MG63 (cell line): ENCODE measurements at regions not wholly inside any gene's neighbourhood (a gene's known extent, or its start where the extent isn't known, plus 50 kb on each side); places are given as distances from the start of the nearest gene placed in this dataset.

ENCODE experiments used
- DNase-seq: peaks from one replicate; pipeline ENCODE4 v3.0.0-alpha.2; 2020
- H3K27me3 ChIP-seq: fragments of 250-450 bp; sonication (Bioruptor Pico); 2 replicates; pipeline ENCODE4 v1.5.1; 2020; ENCODE audit warnings: mild to moderate bottlenecking, moderate library complexity
- H3K36me3 ChIP-seq: fragments of 250-450 bp; sonication (Bioruptor Pico); 2 replicates; pipeline ENCODE4 v1.5.1; 2020; ENCODE audit warnings: mild to moderate bottlenecking, moderate library complexity
- H3K4me3 ChIP-seq: fragments of 250-450 bp; sonication (Bioruptor Pico); 2 replicates; pipeline ENCODE4 v1.5.1; 2020; ENCODE audit warnings: mild to moderate bottlenecking, moderate library complexity
- H3K9me3 ChIP-seq: fragments of 250-450 bp; sonication (Bioruptor Pico); 2 replicates; pipeline ENCODE4 v1.5.1; 2020; ENCODE audit warnings: mild to moderate bottlenecking, moderate library complexity

GRCh38 chr2:23065936-23066335 is 319.0 kb upstream of the KLHL29 start:
- no peak for DNase-seq
- no peaks in the 10 kb centered on the region for H3K27me3 ChIP-seq
- H3K4me3 ChIP-seq: no peak overlapping the region
- no peaks in the 10 kb centered on the region for H3K36me3 ChIP-seq
- no peaks in the 10 kb centered on the region for H3K9me3 ChIP-seq

- no peaks in the 10 kb centered on the region for H3K36me3 ChIP-seq
- H3K9me3 ChIP-seq: no peaks in the 10 kb centered on the region
- no peak for DNase-seq
- H3K4me3 ChIP-seq: no peak overlapping the region
- H3K27me3 ChIP-seq: no peaks in the 10 kb centered on the region
Observed at GRCh38 chr2:23066686-23067085, 318.3 kb upstream of the KLHL29 start.

- H3K4me3 ChIP-seq: no peak overlapping the region
- no peak for DNase-seq
- H3K9me3 ChIP-seq: no peaks in the 10 kb centered on the region
- no peaks in the 10 kb centered on the region for H3K27me3 ChIP-seq
- H3K36me3 ChIP-seq: no peaks in the 10 kb centered on the region
Observed at GRCh38 chr2:23069156-23069555, 315.8 kb upstream of the KLHL29 start.

GRCh38 chr2:23069923-23070322 is 315.1 kb upstream of the KLHL29 start:
- no peak overlapping the region for H3K4me3 ChIP-seq
- no peaks in the 10 kb centered on the region for H3K9me3 ChIP-seq
- H3K27me3 ChIP-seq: no peaks in the 10 kb centered on the region
- H3K36me3 ChIP-seq: no peaks in the 10 kb centered on the region
- DNase-seq: no peak

- no peak for DNase-seq
- Histone ChIP-seq H3K27me3 (no peaks in the 10 kb centered on the region), H3K4me3 (no peak overlapping the region), H3K9me3 (no peaks in the 10 kb centered on the region), H3K36me3 (no peaks in the 10 kb centered on the region)
Observed at GRCh38 chr2:23073056-23073455, 311.9 kb upstream of the KLHL29 start.

- DNase-seq: no peak
- Histone ChIP-seq H3K4me3 (no peak overlapping the region), H3K27me3 (no peaks in the 10 kb centered on the region), H3K9me3 (no peaks in the 10 kb centered on the region), H3K36me3 (no peaks in the 10 kb centered on the region)
Observed at GRCh38 chr2:23073671-23074070, 311.3 kb upstream of the KLHL29 start.

GRCh38 chr2:23077596-23077995 is 307.4 kb upstream of the KLHL29 start:
- Histone ChIP-seq H3K4me3 (no peak overlapping the region), H3K9me3 (no peaks in the 10 kb centered on the region; the same call in 1 of the 2 replicates)
- DNase-seq: no peak

GRCh38 chr2:23078784-23079434 is 306.1 kb upstream of the KLHL29 start:
- Histone ChIP-seq H3K4me3 (no peak overlapping the region), H3K9me3 (no peaks in the 10 kb centered on the region; the same call in 1 of the 2 replicates), H3K36me3 (no peaks in the 10 kb centered on the region), H3K27me3 (no peaks in the 10 kb centered on the region)
- no peak for DNase-seq

More at GRCh38 chr2:23077596-23077995, 307.4 kb upstream of the KLHL29 start:
- H3K36me3 ChIP-seq: no peaks in the 10 kb centered on the region
- H3K27me3 ChIP-seq: no peaks in the 10 kb centered on the region

- Histone ChIP-seq H3K9me3 (no peaks in the 10 kb centered on the region; the same call in 1 of the 2 replicates), H3K27me3 (no peaks in the 10 kb centered on the region), H3K36me3 (no peaks in the 10 kb centered on the region), H3K4me3 (no peak overlapping the region)
- DNase-seq: no peak
Observed at GRCh38 chr2:23083966-23084365, 301.0 kb upstream of the KLHL29 start.

- no peak for DNase-seq
- H3K4me3 ChIP-seq: no peak overlapping the region
- H3K9me3 ChIP-seq: no peaks in the 10 kb centered on the region
- no peaks in the 10 kb centered on the region for H3K36me3 ChIP-seq
- H3K27me3 ChIP-seq: no peaks in the 10 kb centered on the region
Observed at GRCh38 chr2:23091019-23091418, 294.0 kb upstream of the KLHL29 start.

GRCh38 chr2:23091900-23092299 is 293.1 kb upstream of the KLHL29 start:
- DNase-seq: no peak
- Histone ChIP-seq H3K9me3 (no peaks in the 10 kb centered on the region), H3K36me3 (no peaks in the 10 kb centered on the region), H3K27me3 (no peaks in the 10 kb centered on the region), H3K4me3 (no peak overlapping the region)

- Histone ChIP-seq H3K9me3 (no peaks in the 10 kb centered on the region), H3K27me3 (no peaks in the 10 kb centered on the region), H3K36me3 (no peaks in the 10 kb centered on the region), H3K4me3 (no peak overlapping the region)
- DNase-seq: no peak
Observed at GRCh38 chr2:23092831-23093230, 292.1 kb upstream of the KLHL29 start.

- Histone ChIP-seq H3K4me3 (no peak overlapping the region), H3K27me3 (no peaks in the 10 kb centered on the region), H3K9me3 (no peaks in the 10 kb centered on the region), H3K36me3 (no peaks in the 10 kb centered on the region)
- no peak for DNase-seq
Observed at GRCh38 chr2:23093513-23093912, 291.5 kb upstream of the KLHL29 start.

GRCh38 chr2:23096906-23097602 is 287.9 kb upstream of the KLHL29 start:
- peak; percentile 38 for DNase-seq
- no peaks in the 10 kb centered on the region for H3K27me3 ChIP-seq
- H3K9me3 ChIP-seq: no peaks in the 10 kb centered on the region
- no peaks in the 10 kb centered on the region for H3K36me3 ChIP-seq
- H3K4me3 ChIP-seq: no peak overlapping the region

- peak; percentile 36 for DNase-seq
- H3K36me3 ChIP-seq: no peaks in the 10 kb centered on the region
- no peaks in the 10 kb centered on the region for H3K27me3 ChIP-seq
- no peaks in the 10 kb centered on the region for H3K9me3 ChIP-seq
- no peak overlapping the region for H3K4me3 ChIP-seq
Observed at GRCh38 chr2:23100406-23100805, 284.6 kb upstream of the KLHL29 start.

GRCh38 chr2:23106242-23106785 is 278.7 kb upstream of the KLHL29 start:
- no peaks in the 10 kb centered on the region for H3K9me3 ChIP-seq
- no peaks in the 10 kb centered on the region for H3K27me3 ChIP-seq
- H3K36me3 ChIP-seq: no peaks in the 10 kb centered on the region
- DNase-seq: no peak
- no peak overlapping the region for H3K4me3 ChIP-seq

GRCh38 chr2:23107327-23107941 is 277.5 kb upstream of the KLHL29 start:
- no peaks in the 10 kb centered on the region for H3K36me3 ChIP-seq
- H3K27me3 ChIP-seq: no peaks in the 10 kb centered on the region
- no peak overlapping the region for H3K4me3 ChIP-seq
- no peaks in the 10 kb centered on the region for H3K9me3 ChIP-seq
- no peak for DNase-seq
